Gastroesophageal sphincter (tissue), 4 donors: ENCODE measurements at regions not wholly inside any gene's neighbourhood (a gene's known extent, or its start where the extent isn't known, plus 50 kb on each side); places are given as distances from the start of the nearest gene placed in this dataset.

ENCODE experiments used
- ATAC-seq: fragments of 150-250 bp; one replicate; pipeline ENCODE4 v1.9.1; 2016; ENCODE audit warnings: mild to moderate bottlenecking, moderate library complexity
- H3K27ac ChIP-seq, 4 donors: fragments of 200-600 bp; sonication (generic) in 3 of 4; 1 replicate in 3 of 4; 2 replicates in 1 of 4; pipeline ENCODE4 v1.5.1; 2016 to 2019
- H3K27me3 ChIP-seq: fragments of 200-600 bp; sonication (generic); one replicate; pipeline ENCODE4 v1.5.1; 2019
- H3K36me3 ChIP-seq, 2 donors: fragments of 200-600 bp; sonication (generic); one replicate each; pipeline ENCODE4 v1.5.1; 2019; ENCODE audit warnings: control low read depth in 1 of 2
- H3K4me1 ChIP-seq, 3 donors: fragments of 200-600 bp; sonication (generic); 1 replicate in 2 of 3; 2 replicates in 1 of 3; pipeline ENCODE4 v1.5.1; 2016 to 2019; ENCODE audit warnings: control low read depth in 2 of 3
- H3K4me3 ChIP-seq, 2 donors: fragments of 200-600 bp; sonication (generic); one replicate each; pipeline ENCODE4 v1.5.1; 2019; ENCODE audit warnings: mild to moderate bottlenecking in 1 of 2, moderate library complexity in 1 of 2
- H3K9me3 ChIP-seq, 3 donors: fragments of 200-600 bp; sonication (generic); one replicate each; pipeline ENCODE4 v1.5.1; 2017 to 2019; ENCODE audit warnings: control low read depth in 2 of 3
- CTCF ChIP-seq, 4 experiments: fragments of 200-600 bp in 2 of 4; fragments of 450-650 bp in 2 of 4; sonication (generic) in 1 of 4; IDR thresholded peaks; one replicate each; pipeline ENCODE4 v1.5.1; 2017 to 2019; ENCODE audit warnings: antibody characterized with exemption in 4 of 4, mild to moderate bottlenecking in 2 of 4, moderate library complexity in 2 of 4
- EP300 ChIP-seq: sonication (generic); formaldehyde crosslinking; IDR thresholded peaks from one replicate; pipeline ENCODE4 v1.6.1; 2017; ENCODE audit warnings: antibody characterized with exemption, mild to moderate bottlenecking
- POLR2A ChIP-seq, 2 donors: fragments of 450-650 bp; IDR thresholded peaks; one replicate each; pipeline ENCODE4 v1.6.1; 2017; ENCODE audit warnings: antibody characterized with exemption in 2 of 2, mild to moderate bottlenecking in 2 of 2, moderate library complexity in 1 of 2
- POLR2AphosphoS5 ChIP-seq: sonication (generic); formaldehyde crosslinking; IDR thresholded peaks from one replicate; pipeline ENCODE4 v1.6.1; 2017; ENCODE audit warnings: antibody characterized with exemption
- WGBS, 2 donors: methylation state at CpG; one replicate each; pipeline ENCODE4 v1.1.5; 2018; ENCODE audit warnings: low coverage in 1 of 2; 5-methylcytosine and 5-hydroxymethylcytosine counted together

- no peaks in the 10 kb centered on the region for H3K36me3 ChIP-seq
- no peaks in the 10 kb centered on the region for H3K27me3 ChIP-seq
- 76 to 86% methylated on average over 1 of the region's 1 CpG for WGBS, 2 donors
- ATAC-seq: no peak
- H3K9me3 ChIP-seq: peaks cover 0 to 9% (median 0%) of the 10 kb centered on the region in 3 donors
- no peak for TF ChIP-seq POLR2A (IDR thresholded peaks at IDR 0.05)
- TF ChIP-seq CTCF (IDR thresholded peaks at IDR 0.05): no peak
- TF ChIP-seq EP300: no peak
- no peak for TF ChIP-seq POLR2AphosphoS5
- H3K4me3 ChIP-seq: no peak overlapping the region
- H3K4me1 ChIP-seq: no peaks in the 10 kb centered on the region
- no peak overlapping the region for H3K27ac ChIP-seq
Measured at GRCh38 chr14:86373886-86374285, 843.9 kb downstream of the FLRT2 start.

- TF ChIP-seq POLR2A (IDR thresholded peaks at IDR 0.05): no peak
- TF ChIP-seq EP300: no peak
- WGBS, 2 donors: 100% methylated on average over 1 of the region's 1 CpG
- no peaks in the 10 kb centered on the region for H3K4me1 ChIP-seq
- H3K27ac ChIP-seq: no peak overlapping the region
- H3K4me3 ChIP-seq: no peak overlapping the region
- no peaks in the 10 kb centered on the region for H3K36me3 ChIP-seq
- H3K27me3 ChIP-seq: no peaks in the 10 kb centered on the region
- H3K9me3 ChIP-seq: peaks cover 0 to 9% (median 0%) of the 10 kb centered on the region in 3 donors
- ATAC-seq: no peak
Measured at GRCh38 chr14:86372402-86372801, 842.5 kb downstream of the FLRT2 start.

- no peaks in the 10 kb centered on the region for H3K36me3 ChIP-seq
- no peak overlapping the region for H3K27ac ChIP-seq
- no peaks in the 10 kb centered on the region for H3K9me3 ChIP-seq
- H3K4me3 ChIP-seq: no peak overlapping the region
- no peak for ATAC-seq
- TF ChIP-seq EP300: no peak
- H3K27me3 ChIP-seq: no peaks in the 10 kb centered on the region
- no peaks in the 10 kb centered on the region for H3K4me1 ChIP-seq
- 60% methylated on average over 1 of the region's 4 CpGs; no CpG with 5 or more reads in 1 of the 2 donors for WGBS, 2 donors
Measured at GRCh38 chr14:86364634-86365033, 834.7 kb downstream of the FLRT2 start.

GRCh38 chr14:86363576-86363975, 833.6 kb downstream of the FLRT2 start:
- WGBS, 2 donors: no CpG with 5 or more reads among the region's 1 CpG
- no peaks in the 10 kb centered on the region for H3K27me3 ChIP-seq
- H3K4me3 ChIP-seq: no peak overlapping the region
- H3K9me3 ChIP-seq: no peaks in the 10 kb centered on the region
- peak; percentile 25 for ATAC-seq
- no peaks in the 10 kb centered on the region for H3K36me3 ChIP-seq
- TF ChIP-seq CTCF (IDR thresholded peaks at IDR 0.05): no peak
- TF ChIP-seq POLR2AphosphoS5: no peak
- TF ChIP-seq POLR2A (IDR thresholded peaks at IDR 0.05): no peak
- TF ChIP-seq EP300: no peak
- no peaks in the 10 kb centered on the region for H3K4me1 ChIP-seq
- H3K27ac ChIP-seq: no peak overlapping the region

- Histone ChIP-seq H3K4me1 (no peaks in the 10 kb centered on the region), H3K4me3 (no peak overlapping the region), H3K36me3 (no peaks in the 10 kb centered on the region), H3K27me3 (no peaks in the 10 kb centered on the region), H3K27ac (no peak overlapping the region), H3K9me3 (no peaks in the 10 kb centered on the region)
- ATAC-seq: no peak
- no peak for TF ChIP-seq POLR2AphosphoS5
- no peak for TF ChIP-seq EP300
- no peak for TF ChIP-seq POLR2A (IDR thresholded peaks at IDR 0.05)
- no peak for TF ChIP-seq CTCF (IDR thresholded peaks at IDR 0.05)
- 85 to 100% methylated on average over 1 to 4 of the region's 4 CpGs for WGBS, 2 donors
Measured at GRCh38 chr14:86363047-86363446, 833.1 kb downstream of the FLRT2 start.

- ATAC-seq: no peak
- Histone ChIP-seq H3K27me3 (no peaks in the 10 kb centered on the region), H3K9me3 (no peaks in the 10 kb centered on the region), H3K4me1 (no peaks in the 10 kb centered on the region), H3K27ac (no peak overlapping the region), H3K36me3 (no peaks in the 10 kb centered on the region), H3K4me3 (no peak overlapping the region)
- TF ChIP-seq POLR2AphosphoS5: no peak
- TF ChIP-seq EP300: no peak
- no peak for TF ChIP-seq CTCF (IDR thresholded peaks at IDR 0.05)
- TF ChIP-seq POLR2A (IDR thresholded peaks at IDR 0.05): no peak
- WGBS, 2 donors: 54 to 63% methylated on average over 3 of the region's 3 CpGs
Measured at GRCh38 chr14:86357876-86358275, 827.9 kb downstream of the FLRT2 start.
